ENCODE measurements at regions not wholly inside any gene's neighbourhood (a gene's known extent, or its start where the extent isn't known, plus 50 kb on each side); places are given as distances from the start of the nearest gene placed in this dataset.

- TF ChIP-seq GABPA (IDR thresholded peaks at IDR 0.05; ENCODE audit: low read depth) (no peak), FOXM1 (IDR thresholded peaks at IDR 0.05; ENCODE audit: low read depth, low read length) (no peak), CTCF (IDR thresholded peaks at IDR 0.05 in 2 of 3, conservative IDR thresholded peaks at IDR 0.05 in 1 of 3; ENCODE audit: control insufficient read depth in 2 of 3, extremely low read depth in 1 of 3, insufficient read depth in 1 of 3, low read depth in 3 of 3, low read length in 3 of 3) (no peak), MAX (IDR thresholded peaks at IDR 0.05; ENCODE audit: low read depth, low read length) (no peak), POLR2A (IDR thresholded peaks at IDR 0.05; ENCODE audit: low read depth, low read length) (no peak), JUND (IDR thresholded peaks at IDR 0.05; ENCODE audit: low read depth, low read length) (no peak), BACH1 (IDR thresholded peaks at IDR 0.05; ENCODE audit: borderline replicate concordance) (no peak), DPF2 (IDR thresholded peaks at IDR 0.05) (no peak), TAF1 (IDR thresholded peaks at IDR 0.05; ENCODE audit: borderline replicate concordance, low read depth, low read length) (no peak), ATF2 (IDR thresholded peaks at IDR 0.05; ENCODE audit: low read length) (no peak), PBX3 (IDR thresholded peaks at IDR 0.05; ENCODE audit: insufficient replicate concordance, low read depth, low read length) (no peak), BMI1 (IDR thresholded peaks at IDR 0.05; ENCODE audit: borderline replicate concordance) (no peak), NFIC (IDR thresholded peaks at IDR 0.05; ENCODE audit: low read depth, low read length) (no peak), ZBTB33 (IDR thresholded peaks at IDR 0.05) (no peak)
Measured at GRCh38 chr10:36050763-36051499, 408.8 kb upstream of the FZD8 start.
